CD14-positive monocyte (primary cell): ENCODE measurements at regions not wholly inside any gene's neighbourhood (a gene's known extent, or its start where the extent isn't known, plus 50 kb on each side); places are given as distances from the start of the nearest gene placed in this dataset.

ENCODE experiments used
- DNase-seq, 3 donors: peaks; one replicate each; pipeline ENCODE4 v3.0.0-alpha.2; 2011 to 2022
- H2AFZ ChIP-seq: 2 replicates; pipeline ENCODE4 v1.6.0; 2012; ENCODE audit warnings: mild to moderate bottlenecking, low read depth, low read length, inconsistent platforms; ENCODE audit not compliant: insufficient read depth, poor library complexity, severe bottlenecking
- H3K27ac ChIP-seq, 2 donors: 1 replicate in 1 of 2; 2 replicates in 1 of 2; pipeline ENCODE4 v1.5.1; 2012 to 2013; ENCODE audit warnings: low read length in 2 of 2, control low read depth in 1 of 2, inconsistent platforms in 1 of 2, low read depth in 1 of 2, mild to moderate bottlenecking in 1 of 2
- H3K27me3 ChIP-seq, 2 donors: one replicate each; pipeline versions ENCODE4 v1.6.0 to v1.6.1; 2011 to 2013; ENCODE audit warnings: low read length in 2 of 2; ENCODE audit not compliant: control insufficient read depth in 2 of 2, insufficient read depth in 2 of 2
- H3K36me3 ChIP-seq, 2 donors: replicated peaks in 1 of 2; 1 replicate in 1 of 2; 2 replicates in 1 of 2; pipeline versions ENCODE4 v1.5.1 to v1.6.1; 2012 to 2013; ENCODE audit warnings: low read length in 2 of 2, control low read depth in 1 of 2, inconsistent platforms in 1 of 2, mild to moderate bottlenecking in 1 of 2; ENCODE audit not compliant: insufficient read depth in 2 of 2, control insufficient read depth in 1 of 2
- H3K4me1 ChIP-seq, 2 donors: 1 replicate in 1 of 2; 2 replicates in 1 of 2; pipeline versions ENCODE4 v1.5.1 to v1.6.1; 2012 to 2013; ENCODE audit warnings: low read length in 2 of 2, control low read depth in 1 of 2, inconsistent platforms in 1 of 2, mild to moderate bottlenecking in 1 of 2, moderate library complexity in 1 of 2; ENCODE audit not compliant: insufficient read depth in 2 of 2, control insufficient read depth in 1 of 2
- H3K4me2 ChIP-seq: replicated peaks from 2 replicates; pipeline ENCODE3; 2012; ENCODE audit warnings: low read length, moderate library complexity, mild to moderate bottlenecking; ENCODE audit not compliant: poor library complexity, severe bottlenecking; ENCODE audit errors: extremely low read depth
- H3K4me3 ChIP-seq, 3 experiments: fragments of 200-600 bp in 1 of 3; sonication (generic) in 1 of 3; replicated peaks in 1 of 3; 1 replicate in 2 of 3; 2 replicates in 1 of 3; pipeline ENCODE4 v1.5.1; 2011 to 2013; ENCODE audit warnings: low read length in 3 of 3, mild to moderate bottlenecking in 3 of 3, control low read depth in 2 of 3, low read depth in 2 of 3, inconsistent platforms in 1 of 3, moderate library complexity in 1 of 3
- H3K79me2 ChIP-seq: 2 replicates; pipeline ENCODE4 v1.6.0; 2012; ENCODE audit warnings: mild to moderate bottlenecking, control low read depth, inconsistent platforms, low read length, moderate library complexity; ENCODE audit not compliant: insufficient read depth
- H3K9ac ChIP-seq: 2 replicates; pipeline ENCODE4 v1.6.0; 2017; ENCODE audit warnings: low read length, mild to moderate bottlenecking; ENCODE audit not compliant: insufficient read depth, poor library complexity, severe bottlenecking
- H3K9me3 ChIP-seq, 2 donors: replicated peaks in 1 of 2; 1 replicate in 1 of 2; 2 replicates in 1 of 2; pipeline versions ENCODE4 v1.5.1 to v1.6.1; 2012 to 2013; ENCODE audit warnings: low read length in 2 of 2, control low read depth in 1 of 2; ENCODE audit not compliant: control insufficient read depth in 1 of 2, insufficient read depth in 1 of 2
- H4K20me1 ChIP-seq: 2 replicates; pipeline ENCODE4 v1.6.0; 2012; ENCODE audit warnings: mild to moderate bottlenecking, low read length, control low read depth, moderate library complexity; ENCODE audit not compliant: insufficient read depth
- H3K27ac Mint-ChIP-seq, 7 donors: one replicate each; pipeline ENCODE4 v1.8.0; 2020; ENCODE audit warnings: mild to moderate bottlenecking in 7 of 7, mixed read lengths in 7 of 7, moderate library complexity in 6 of 7, inconsistent platforms in 2 of 7
- H3K27me3 Mint-ChIP-seq, 3 donors: one replicate each; pipeline ENCODE4 v1.8.0; 2021 to 2022; ENCODE audit warnings: low read depth in 3 of 3, mild to moderate bottlenecking in 3 of 3, mixed read lengths in 3 of 3, moderate library complexity in 3 of 3, inconsistent platforms in 1 of 3
- H3K36me3 Mint-ChIP-seq, 2 donors: one replicate each; pipeline ENCODE4 v1.8.0; 2020; ENCODE audit warnings: mixed read lengths in 2 of 2, inconsistent platforms in 1 of 2, mild to moderate bottlenecking in 1 of 2
- H3K4me1 Mint-ChIP-seq: one replicate; pipeline ENCODE4 v1.8.0; 2020; ENCODE audit warnings: mild to moderate bottlenecking, mixed read lengths
- H3K4me3 Mint-ChIP-seq, 2 donors: one replicate each; pipeline ENCODE4 v1.8.0; 2020; ENCODE audit warnings: mild to moderate bottlenecking in 2 of 2, mixed read lengths in 2 of 2, moderate library complexity in 1 of 2
- H3K9me3 Mint-ChIP-seq, 7 donors: one replicate each; pipeline ENCODE4 v1.8.0; 2020 to 2022; ENCODE audit warnings: mixed read lengths in 7 of 7, mild to moderate bottlenecking in 6 of 7, moderate library complexity in 6 of 7, inconsistent platforms in 2 of 7
- WGBS: methylation state at CpG from one replicate; pipeline ENCODE4 v1.1.5; 2013; ENCODE audit warnings: missing lambda C conversion rate; ENCODE audit not compliant: insufficient coverage; 5-methylcytosine and 5-hydroxymethylcytosine counted together
- intact Hi-C, 2 donors: fragments of 100-400 bp; cut with micrococcal nuclease; formaldehyde crosslinking; loops; one replicate each; pipeline versions ENCODE4 v1.15.0 to v1.15.1; 2023
- TF ChIP-seq, protein P1 (sequence below): fragments of 200-600 bp; IDR thresholded peaks from one replicate; pipeline ENCODE4 v1.8.0; 2022; ENCODE audit warnings: antibody characterized with exemption, mild to moderate bottlenecking

DNA sequence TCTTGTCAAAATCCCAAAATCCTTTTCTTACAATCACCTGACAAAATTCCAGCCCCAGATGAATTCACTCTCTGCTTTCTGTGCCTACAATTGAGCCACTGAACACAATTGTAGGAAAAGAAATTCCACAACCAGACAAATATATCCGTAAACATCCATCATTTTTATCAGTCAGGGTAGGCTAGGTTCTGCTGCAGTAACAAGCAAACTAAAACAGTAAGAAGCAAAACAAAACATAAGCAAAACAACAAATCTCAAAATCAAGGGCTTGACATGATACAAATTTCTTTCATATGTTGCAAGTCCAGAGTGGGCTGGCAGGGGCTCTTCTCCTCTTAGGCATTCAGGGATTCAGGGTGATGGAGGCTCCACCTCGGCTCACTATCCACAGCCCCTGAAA, 114.2 kb upstream of the MAN2A1 start:
- Mint-ChIP-seq H3K27ac (no peak overlapping the region), H3K27me3 (peaks cover 0 to 1% (median 0%) of the 10 kb centered on the region in 3 donors), H3K36me3 (no peaks in the 10 kb centered on the region), H3K4me3 (no peak overlapping the region), H3K9me3 (peaks cover 0 to 2% (median 0%) of the 10 kb centered on the region in 7 donors), H3K4me1 (no peaks in the 10 kb centered on the region)
- Histone ChIP-seq H3K9ac (no peak overlapping the region), H3K36me3 (no peaks in the 10 kb centered on the region), H3K27ac (no peak overlapping the region), H3K4me3 (no peak overlapping the region), H2AFZ (no peak overlapping the region), H3K4me2 (no peak overlapping the region), H4K20me1 (no peaks in the 10 kb centered on the region), H3K27me3 (no peaks in the 10 kb centered on the region), H3K79me2 (no peaks in the 10 kb centered on the region), H3K4me1 (no peaks in the 10 kb centered on the region), H3K9me3 (peaks cover 0 to 3% of the 10 kb centered on the region in 2 donors)
- no peak for DNase-seq
- WGBS = 100% methylated on average over 1 of the region's 2 CpGs
- intact Hi-C loops = no loop called here
- TF ChIP-seq, protein P1, sequence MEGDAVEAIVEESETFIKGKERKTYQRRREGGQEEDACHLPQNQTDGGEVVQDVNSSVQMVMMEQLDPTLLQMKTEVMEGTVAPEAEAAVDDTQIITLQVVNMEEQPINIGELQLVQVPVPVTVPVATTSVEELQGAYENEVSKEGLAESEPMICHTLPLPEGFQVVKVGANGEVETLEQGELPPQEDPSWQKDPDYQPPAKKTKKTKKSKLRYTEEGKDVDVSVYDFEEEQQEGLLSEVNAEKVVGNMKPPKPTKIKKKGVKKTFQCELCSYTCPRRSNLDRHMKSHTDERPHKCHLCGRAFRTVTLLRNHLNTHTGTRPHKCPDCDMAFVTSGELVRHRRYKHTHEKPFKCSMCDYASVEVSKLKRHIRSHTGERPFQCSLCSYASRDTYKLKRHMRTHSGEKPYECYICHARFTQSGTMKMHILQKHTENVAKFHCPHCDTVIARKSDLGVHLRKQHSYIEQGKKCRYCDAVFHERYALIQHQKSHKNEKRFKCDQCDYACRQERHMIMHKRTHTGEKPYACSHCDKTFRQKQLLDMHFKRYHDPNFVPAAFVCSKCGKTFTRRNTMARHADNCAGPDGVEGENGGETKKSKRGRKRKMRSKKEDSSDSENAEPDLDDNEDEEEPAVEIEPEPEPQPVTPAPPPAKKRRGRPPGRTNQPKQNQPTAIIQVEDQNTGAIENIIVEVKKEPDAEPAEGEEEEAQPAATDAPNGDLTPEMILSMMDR = no peak

DNA sequence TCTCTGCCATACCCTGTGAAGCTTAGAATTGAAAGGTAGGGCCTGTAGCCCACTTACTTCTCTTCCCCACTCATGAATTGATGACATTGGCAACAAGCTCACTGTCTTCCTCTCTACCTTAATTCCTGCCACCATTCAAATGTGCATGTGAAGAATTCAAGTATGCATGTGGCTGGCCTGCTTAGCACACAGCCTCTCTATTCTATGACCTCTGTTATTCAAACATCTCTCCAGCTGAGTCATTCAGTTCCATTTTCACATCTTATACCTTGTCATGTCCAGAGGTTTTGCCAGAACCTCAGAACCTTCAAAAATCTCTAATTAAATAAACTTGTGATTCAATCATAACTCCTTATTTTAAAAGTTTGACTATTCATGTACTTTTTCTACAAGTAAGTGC, 114.7 kb upstream of the MAN2A1 start:
- no peak overlapping the region for H2AFZ ChIP-seq
- no peak overlapping the region for H3K4me3 ChIP-seq
- H3K4me2 ChIP-seq = no peak overlapping the region
- no peaks in the 10 kb centered on the region for H3K4me1 ChIP-seq
- DNase-seq = no peak
- H3K9ac ChIP-seq = no peak overlapping the region
- TF ChIP-seq, protein P1 = no peak
- H3K4me1 Mint-ChIP-seq = no peaks in the 10 kb centered on the region
- H3K36me3 ChIP-seq = no peaks in the 10 kb centered on the region
- H3K27ac Mint-ChIP-seq = no peak overlapping the region
- H3K27me3 Mint-ChIP-seq = peaks cover 0 to 1% (median 0%) of the 10 kb centered on the region in 3 donors
- H3K27ac ChIP-seq = no peak overlapping the region
- H4K20me1 ChIP-seq = no peaks in the 10 kb centered on the region
- intact Hi-C loops = no loop called here
- no peaks in the 10 kb centered on the region for H3K27me3 ChIP-seq
- no peaks in the 10 kb centered on the region for H3K36me3 Mint-ChIP-seq
- H3K4me3 Mint-ChIP-seq = no peak overlapping the region
- peaks cover 0 to 3% (median 0%) of the 10 kb centered on the region in 7 donors for H3K9me3 Mint-ChIP-seq
- peaks cover 0 to 3% of the 10 kb centered on the region in 2 donors for H3K9me3 ChIP-seq
- no peaks in the 10 kb centered on the region for H3K79me2 ChIP-seq
